SK-N-SH (cell line): ENCODE measurements at regions not wholly inside any gene's neighbourhood (a gene's known extent, or its start where the extent isn't known, plus 50 kb on each side); places are given as distances from the start of the nearest gene placed in this dataset.

Experiments
- CTCF ChIA-PET: fragments of 300-600, 350-600 bp; formaldehyde crosslinking; extraction: SDS; loops from one replicate; lab custom pipeline; 2021; lab: Yijun Ruan, JAX
- POLR2A ChIA-PET: fragments of 350-600 bp; sonication (Branson Sonifier 250); formaldehyde crosslinking; extraction: SDS; loops from one replicate; lab custom pipeline; 2020; ENCODE audit warnings: antibody characterized with exemption, inconsistent platforms; lab: Yijun Ruan, JAX
- DNase-seq: peaks from one replicate; pipeline ENCODE4 v3.0.0; 2012
- H2AFZ ChIP-seq: fragments of 200-600 bp; sonication (generic); 2 replicates; pipeline ENCODE4 v1.8.1; 2016; ENCODE audit warnings: antibody characterized with exemption, mild to moderate bottlenecking, low read depth
- H3F3A ChIP-seq: fragments of 200-600 bp; sonication (generic); replicated peaks from 2 replicates; pipeline ENCODE3; 2016; ENCODE audit warnings: antibody characterized with exemption, mild to moderate bottlenecking; ENCODE audit not compliant: insufficient read depth
- H3K27ac ChIP-seq, 2 experiments: fragments of 200-500 bp in 1 of 2; fragments of 200-600 bp in 1 of 2; sonication (Bioruptor generic) in 1 of 2; sonication (generic), shearing (Covaris generic) in 1 of 2; 2 replicates each; pipeline versions ENCODE4 v1.5.1 to v1.6.1; 2014 to 2016; ENCODE audit warnings: low read depth in 2 of 2, inconsistent platforms in 1 of 2, low read length in 1 of 2, mild to moderate bottlenecking in 1 of 2, mixed read lengths in 1 of 2
- H3K27me3 ChIP-seq: fragments of 200-600 bp; sonication (generic), shearing (Covaris generic); 2 replicates; pipeline ENCODE4 v1.6.1; 2016; ENCODE audit warnings: mixed run types; ENCODE audit not compliant: insufficient read depth
- H3K36me3 ChIP-seq, 2 experiments: fragments of 200-500 bp in 1 of 2; fragments of 200-600 bp in 1 of 2; sonication (Bioruptor generic) in 1 of 2; sonication (generic) in 1 of 2; replicated peaks in 1 of 2; 2 replicates each; pipeline versions ENCODE3 to v1.5.1; 2014 to 2016; ENCODE audit warnings: low read length in 1 of 2, mild to moderate bottlenecking in 1 of 2; ENCODE audit not compliant: insufficient read depth in 2 of 2, control insufficient read depth in 1 of 2
- H3K4me1 ChIP-seq, 2 experiments: fragments of 200-500 bp in 1 of 2; fragments of 200-600 bp in 1 of 2; sonication (Bioruptor generic) in 1 of 2; sonication (generic), shearing (Covaris generic) in 1 of 2; 2 replicates each; pipeline versions ENCODE4 v1.5.1 to v1.6.1; 2014 to 2016; ENCODE audit warnings: low read depth in 1 of 2, low read length in 1 of 2, mixed run types in 1 of 2; ENCODE audit not compliant: insufficient read depth in 2 of 2, control insufficient read depth in 1 of 2
- H3K4me2 ChIP-seq: fragments of 200-600 bp; sonication (generic), shearing (Covaris generic); 2 replicates; pipeline ENCODE4 v1.6.1; 2017; ENCODE audit warnings: mixed run types
- H3K4me3 ChIP-seq, 2 experiments: fragments of 200-500 bp in 1 of 2; fragments of 200-600 bp in 1 of 2; sonication (Bioruptor generic) in 1 of 2; sonication (generic), shearing (Covaris generic) in 1 of 2; 2 replicates each; pipeline versions ENCODE4 v1.5.1 to v1.8.1; 2014 to 2016; ENCODE audit warnings: low read depth in 2 of 2, inconsistent platforms in 1 of 2, low read length in 1 of 2, mild to moderate bottlenecking in 1 of 2, mixed read lengths in 1 of 2, moderate library complexity in 1 of 2
- H3K79me2 ChIP-seq: fragments of 200-600 bp; sonication (generic); 2 replicates; pipeline ENCODE4 v1.8.1; 2017; ENCODE audit warnings: mild to moderate bottlenecking; ENCODE audit not compliant: insufficient read depth
- H3K9ac ChIP-seq: fragments of 200-600 bp; sonication (generic); 2 replicates; pipeline ENCODE4 v1.6.1; 2017; ENCODE audit warnings: mixed run types
- H3K9me2 ChIP-seq: fragments of 200-600 bp; sonication (generic); 2 replicates; pipeline ENCODE4 v1.6.1; 2017; ENCODE audit warnings: mixed run types
- H3K9me3 ChIP-seq: fragments of 200-600 bp; sonication (generic); 2 replicates; pipeline ENCODE4 v1.6.1; 2017; ENCODE audit warnings: mixed run types, mild to moderate bottlenecking, moderate library complexity
- H4K20me1 ChIP-seq: fragments of 200-600 bp; sonication (generic); 2 replicates; pipeline ENCODE4 v1.6.1; 2017; ENCODE audit warnings: mild to moderate bottlenecking, mixed run types; ENCODE audit not compliant: insufficient read depth
- CHD2 ChIP-seq: fragments of 150-350 bp; IDR thresholded peaks from 2 replicates; pipeline ENCODE4 v1.6.1; 2018; ENCODE audit warnings: low read length; ENCODE audit not compliant: partially characterized antibody
- EZH2phosphoT487 ChIP-seq: fragments of 200-600 bp; sonication (generic); IDR thresholded peaks from 2 replicates; pipeline ENCODE4 v1.6.1; 2017; ENCODE audit warnings: low read depth, mixed run types, mild to moderate bottlenecking, antibody characterized with exemption, moderate library complexity, borderline replicate concordance
- FOSL2 ChIP-seq: IDR thresholded peaks from 2 replicates; pipeline ENCODE4 v1.4.0; 2012; ENCODE audit warnings: low read depth, mild to moderate bottlenecking, moderate library complexity, borderline replicate concordance
- FOXJ3 ChIP-seq: sonication (generic); formaldehyde crosslinking; IDR thresholded peaks from 2 replicates; pipeline ENCODE4 v1.5.1; 2020; ENCODE audit warnings: mild to moderate bottlenecking, missing genetic modification reagents
- GABPA ChIP-seq: IDR thresholded peaks from 2 replicates; pipeline ENCODE4 v1.4.0; 2012; ENCODE audit warnings: low read depth, mild to moderate bottlenecking
- GATA2 ChIP-seq: sonication (generic); formaldehyde crosslinking; IDR thresholded peaks from 2 replicates; pipeline ENCODE4 v1.5.0; 2020; ENCODE audit warnings: mild to moderate bottlenecking, missing genetic modification reagents
- JUND ChIP-seq: IDR thresholded peaks from 2 replicates; pipeline ENCODE4 v1.4.0; 2012
- MEF2A ChIP-seq: IDR thresholded peaks from 2 replicates; pipeline ENCODE4 v1.4.0; 2012; ENCODE audit warnings: low read depth, borderline replicate concordance
- MXI1 ChIP-seq: IDR thresholded peaks from 2 replicates; pipeline ENCODE4 v1.6.1; 2012; ENCODE audit warnings: mild to moderate bottlenecking, low read depth, low read length, improper control_type of control experiment
- RAD21 ChIP-seq: IDR thresholded peaks from 2 replicates; pipeline ENCODE4 v1.6.1; 2012; ENCODE audit warnings: mild to moderate bottlenecking, low read length
- RCOR1 ChIP-seq: fragments of 150-350 bp; IDR thresholded peaks from 2 replicates; pipeline ENCODE4 v1.6.1; 2017; ENCODE audit warnings: antibody characterized with exemption, low read length
- REST ChIP-seq: IDR thresholded peaks from 2 replicates; pipeline ENCODE4 v1.6.1; 2012; ENCODE audit warnings: mild to moderate bottlenecking, low read depth, low read length, moderate library complexity
- RFX5 ChIP-seq: IDR thresholded peaks from 2 replicates; pipeline ENCODE4 v1.6.1; 2012; ENCODE audit warnings: mild to moderate bottlenecking, improper control_type of control experiment, low read length
- SIN3A ChIP-seq: IDR thresholded peaks from 2 replicates; pipeline ENCODE4 v1.6.1; 2012; ENCODE audit warnings: low read depth, mild to moderate bottlenecking, low read length, moderate library complexity, borderline replicate concordance
- TAF1 ChIP-seq: IDR thresholded peaks from 2 replicates; pipeline ENCODE4 v1.6.1; 2012; ENCODE audit warnings: low read depth, mild to moderate bottlenecking, low read length, moderate library complexity, borderline replicate concordance
- TCF12 ChIP-seq: IDR thresholded peaks from 2 replicates; pipeline ENCODE4 v1.4.0; 2012
- TEAD4 ChIP-seq: IDR thresholded peaks from 2 replicates; pipeline ENCODE4 v1.4.0; 2012; ENCODE audit warnings: mild to moderate bottlenecking, borderline replicate concordance; ENCODE audit not compliant: insufficient read depth
- WGBS: methylation state at CpG from one replicate; pipeline ENCODE4 v1.1.6; 2017; ENCODE audit warnings: low lambda C conversion rate; 5-methylcytosine and 5-hydroxymethylcytosine counted together
- TF ChIP-seq, protein P1 (sequence below): fragments of 150-350 bp; IDR thresholded peaks from 2 replicates; pipeline ENCODE4 v1.6.1; 2017; ENCODE audit warnings: antibody characterized with exemption, low read length, low read depth, borderline replicate concordance
- TF ChIP-seq, protein P2 (sequence below): fragments of 200-600 bp; sonication (generic); IDR thresholded peaks from 2 replicates; pipeline ENCODE4 v1.6.1; 2017; ENCODE audit warnings: antibody characterized with exemption, mild to moderate bottlenecking, moderate library complexity

DNA sequence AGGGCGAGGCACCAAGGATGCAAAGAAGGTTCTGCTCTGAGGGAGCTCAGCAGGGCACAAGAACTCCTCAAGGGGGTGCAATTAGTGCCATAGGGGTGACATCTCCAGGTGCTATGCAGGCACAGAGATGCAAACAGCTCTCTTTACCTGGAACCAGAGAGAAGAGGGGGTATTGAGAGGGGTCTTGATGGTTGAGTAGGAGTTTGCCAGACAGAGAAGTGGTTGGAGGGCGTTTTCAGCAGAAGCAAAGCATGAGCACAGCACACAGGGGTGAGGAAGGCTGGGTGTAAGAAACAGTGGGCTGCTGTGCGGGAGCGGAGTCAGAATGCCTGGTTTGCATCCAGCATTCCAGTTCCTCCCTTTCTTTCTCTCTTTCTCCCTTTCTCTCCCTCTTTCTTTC is 81.8 kb upstream of the LHX1 start:
- no peak overlapping the region for H3K4me2 ChIP-seq
- H3K27me3 ChIP-seq = no peaks in the 10 kb centered on the region
- H4K20me1 ChIP-seq = no peaks in the 10 kb centered on the region
- no peaks in the 10 kb centered on the region for H3K79me2 ChIP-seq
- no peak overlapping the region for H3K9ac ChIP-seq
- no peaks in the 10 kb centered on the region for H3K9me2 ChIP-seq
- no peak for DNase-seq
- 80% methylated on average over 4 of the region's 4 CpGs for WGBS
- H3K36me3 ChIP-seq = no peaks in the 10 kb centered on the region
- ChIA-PET CTCF (interaction anchor here (1.3 kb wide), 1 partner anchor 10 kb away, joined by 4 read pairs; no protein-coding TSS in a partner anchor), POLR2A (no interaction called here)
- H3K9me3 ChIP-seq = no peaks in the 10 kb centered on the region
- peaks cover under 1 to 11% of the 10 kb centered on the region in 2 experiments; a peak in 2 of 4 replicates for H3K4me1 ChIP-seq
- H3F3A ChIP-seq = peaks cover 6% of the 10 kb centered on the region
- H2AFZ ChIP-seq = no peak overlapping the region
- H3K27ac ChIP-seq = no peak overlapping the region
- H3K4me3 ChIP-seq = no peak overlapping the region
- TF ChIP-seq, protein P1, sequence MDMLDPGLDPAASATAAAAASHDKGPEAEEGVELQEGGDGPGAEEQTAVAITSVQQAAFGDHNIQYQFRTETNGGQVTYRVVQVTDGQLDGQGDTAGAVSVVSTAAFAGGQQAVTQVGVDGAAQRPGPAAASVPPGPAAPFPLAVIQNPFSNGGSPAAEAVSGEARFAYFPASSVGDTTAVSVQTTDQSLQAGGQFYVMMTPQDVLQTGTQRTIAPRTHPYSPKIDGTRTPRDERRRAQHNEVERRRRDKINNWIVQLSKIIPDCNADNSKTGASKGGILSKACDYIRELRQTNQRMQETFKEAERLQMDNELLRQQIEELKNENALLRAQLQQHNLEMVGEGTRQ = no peak
- TF ChIP-seq REST = no peak
- TF ChIP-seq CHD2 = no peak
- no peak for TF ChIP-seq GATA2
- TF ChIP-seq EZH2phosphoT487 = no peak
- TF ChIP-seq RAD21 = no peak
- no peak for TF ChIP-seq MXI1
- no peak for TF ChIP-seq JUND
- TF ChIP-seq MEF2A = no peak
- no peak for TF ChIP-seq TAF1
- no peak for TF ChIP-seq TEAD4
- TF ChIP-seq SIN3A = no peak
- TF ChIP-seq, protein P2, sequence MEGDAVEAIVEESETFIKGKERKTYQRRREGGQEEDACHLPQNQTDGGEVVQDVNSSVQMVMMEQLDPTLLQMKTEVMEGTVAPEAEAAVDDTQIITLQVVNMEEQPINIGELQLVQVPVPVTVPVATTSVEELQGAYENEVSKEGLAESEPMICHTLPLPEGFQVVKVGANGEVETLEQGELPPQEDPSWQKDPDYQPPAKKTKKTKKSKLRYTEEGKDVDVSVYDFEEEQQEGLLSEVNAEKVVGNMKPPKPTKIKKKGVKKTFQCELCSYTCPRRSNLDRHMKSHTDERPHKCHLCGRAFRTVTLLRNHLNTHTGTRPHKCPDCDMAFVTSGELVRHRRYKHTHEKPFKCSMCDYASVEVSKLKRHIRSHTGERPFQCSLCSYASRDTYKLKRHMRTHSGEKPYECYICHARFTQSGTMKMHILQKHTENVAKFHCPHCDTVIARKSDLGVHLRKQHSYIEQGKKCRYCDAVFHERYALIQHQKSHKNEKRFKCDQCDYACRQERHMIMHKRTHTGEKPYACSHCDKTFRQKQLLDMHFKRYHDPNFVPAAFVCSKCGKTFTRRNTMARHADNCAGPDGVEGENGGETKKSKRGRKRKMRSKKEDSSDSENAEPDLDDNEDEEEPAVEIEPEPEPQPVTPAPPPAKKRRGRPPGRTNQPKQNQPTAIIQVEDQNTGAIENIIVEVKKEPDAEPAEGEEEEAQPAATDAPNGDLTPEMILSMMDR = no peak
- TF ChIP-seq TCF12 = no peak
- no peak for TF ChIP-seq FOXJ3 (CRISPR knock-in tag)
- TF ChIP-seq RCOR1 = no peak
- TF ChIP-seq FOSL2 = no peak
- no peak for TF ChIP-seq GABPA
- TF ChIP-seq RFX5 = no peak
